HG02678 (cell line): ENCODE measurements at regions not wholly inside any gene's neighbourhood (a gene's known extent, or its start where the extent isn't known, plus 50 kb on each side); places are given as distances from the start of the nearest gene placed in this dataset.
"Not testable (repeated sequence)": the region's sequence is repeated elsewhere in the genome, so short reads cannot be mapped to it uniquely, and the experiment has no call there.

ENCODE experiments used
- ATAC-seq: cut with Tn5 transposase; IDR thresholded peaks from one replicate; pipeline ENCODE4 v1.9.1; 2021; ENCODE audit warnings: mild to moderate bottlenecking, moderate library complexity; ENCODE audit not compliant: unreplicated experiment

DNA sequence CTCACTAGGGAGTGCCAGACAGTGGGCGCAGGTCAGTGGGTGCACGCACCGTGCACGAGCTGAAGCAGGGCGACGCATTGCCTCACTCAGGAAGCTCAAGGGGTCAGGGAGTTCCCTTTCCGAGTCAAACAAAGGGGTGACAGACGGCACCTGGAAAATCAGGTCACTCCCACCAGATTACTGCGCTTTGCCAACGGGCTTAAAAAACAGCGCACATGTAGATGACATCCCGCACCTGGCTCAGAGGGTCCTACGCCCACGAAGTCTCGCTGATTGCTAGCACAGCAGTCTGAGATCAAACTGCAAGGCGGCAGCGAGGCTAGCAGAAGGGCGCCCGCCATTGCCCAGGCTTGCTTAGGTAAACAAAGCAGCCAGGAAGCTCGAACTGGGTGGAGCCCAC is 428.5 kb upstream of the SLC39A10 start:
- not testable (repeated sequence) for ATAC-seq

DNA sequence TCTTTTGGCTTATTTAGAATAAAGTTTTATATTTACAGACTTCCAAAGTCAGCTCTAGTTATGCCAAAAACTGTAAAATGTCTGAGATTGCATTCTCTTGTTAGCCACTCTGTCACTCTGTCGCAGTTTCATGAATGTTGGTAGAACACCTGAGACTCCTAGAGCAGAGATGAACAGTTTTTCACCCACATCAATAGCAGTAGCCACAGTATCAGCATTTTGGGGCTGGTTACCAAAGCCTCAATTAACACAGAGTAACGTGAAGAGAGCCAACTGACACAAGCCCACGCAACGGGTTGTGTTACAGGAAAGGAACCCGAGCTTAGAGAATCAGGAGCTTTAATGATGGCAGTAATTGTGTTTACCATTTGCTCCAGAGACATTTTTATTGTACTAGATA is 443.0 kb upstream of the SLC39A10 start:
- no peak for ATAC-seq

DNA sequence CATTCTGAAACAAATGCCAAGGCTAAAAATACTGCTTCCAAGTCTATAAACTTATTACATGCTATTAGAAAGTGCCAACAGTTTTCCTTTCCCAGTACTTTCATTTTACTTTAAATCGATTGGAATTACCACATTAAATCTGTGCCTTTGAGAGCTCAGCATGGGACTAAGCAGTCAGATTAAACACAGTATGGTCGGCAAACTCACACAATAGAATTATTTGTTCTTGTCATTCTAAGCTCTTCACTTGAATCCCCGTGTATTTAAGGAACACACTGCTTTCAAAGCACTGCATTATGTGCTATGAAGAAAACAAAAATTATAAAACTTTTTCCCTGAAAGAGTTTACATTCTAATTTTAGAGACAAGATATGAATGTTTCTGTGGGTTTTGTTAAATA is 444.4 kb upstream of the SLC39A10 start:
- ATAC-seq, result no peak

DNA sequence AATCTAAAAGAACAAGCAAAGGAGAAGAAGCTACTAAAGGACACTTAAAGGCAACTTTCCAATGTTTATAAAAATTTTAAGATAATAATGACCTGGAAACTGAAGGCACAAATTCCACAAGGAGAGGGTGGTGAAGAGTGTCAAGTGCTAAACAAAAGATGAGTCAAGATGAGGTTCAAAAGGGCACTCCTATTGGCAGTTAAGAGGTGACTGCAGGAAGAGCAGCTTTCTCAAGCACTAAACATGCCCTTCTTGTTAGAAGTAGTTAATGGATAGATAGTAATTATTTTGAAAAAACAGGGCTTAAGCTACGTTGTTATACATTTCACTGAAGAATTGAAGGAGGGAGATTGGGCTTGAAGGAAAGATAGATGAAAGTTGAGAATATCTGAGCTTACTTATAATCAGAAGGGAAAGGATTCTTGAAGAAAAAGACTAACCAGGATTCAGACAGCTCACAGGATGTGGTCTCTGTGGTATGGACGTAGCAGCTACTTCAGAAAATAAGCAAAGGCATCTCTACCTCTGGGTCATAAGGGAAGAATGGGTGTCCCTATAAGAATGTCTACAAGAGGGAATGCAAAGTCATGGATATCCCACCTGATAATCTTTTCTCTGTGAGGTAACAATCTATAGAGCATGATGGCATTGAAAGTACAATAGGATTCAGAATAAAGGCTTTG is 454.7 kb upstream of the SLC39A10 start:
- no peak for ATAC-seq

DNA sequence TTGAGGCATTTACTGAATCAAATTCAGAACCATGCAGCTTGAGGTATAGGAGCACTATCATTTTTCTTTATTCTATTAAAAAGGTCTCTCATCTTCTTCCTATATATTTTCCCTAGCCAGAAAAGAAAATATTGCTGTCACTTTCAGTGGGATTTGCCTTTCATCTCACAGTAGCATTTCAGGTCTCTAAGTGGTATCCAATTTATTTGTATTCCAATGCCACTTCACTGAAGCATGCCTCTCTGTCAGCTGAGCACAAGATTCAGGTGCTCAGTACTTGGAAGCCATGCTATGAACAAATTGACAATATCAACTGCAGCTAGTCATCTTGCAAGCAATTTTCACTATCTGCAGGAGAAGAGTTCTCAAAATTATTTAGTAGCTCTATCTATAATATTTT is 457.2 kb upstream of the SLC39A10 start:
- ATAC-seq, result no peak

DNA sequence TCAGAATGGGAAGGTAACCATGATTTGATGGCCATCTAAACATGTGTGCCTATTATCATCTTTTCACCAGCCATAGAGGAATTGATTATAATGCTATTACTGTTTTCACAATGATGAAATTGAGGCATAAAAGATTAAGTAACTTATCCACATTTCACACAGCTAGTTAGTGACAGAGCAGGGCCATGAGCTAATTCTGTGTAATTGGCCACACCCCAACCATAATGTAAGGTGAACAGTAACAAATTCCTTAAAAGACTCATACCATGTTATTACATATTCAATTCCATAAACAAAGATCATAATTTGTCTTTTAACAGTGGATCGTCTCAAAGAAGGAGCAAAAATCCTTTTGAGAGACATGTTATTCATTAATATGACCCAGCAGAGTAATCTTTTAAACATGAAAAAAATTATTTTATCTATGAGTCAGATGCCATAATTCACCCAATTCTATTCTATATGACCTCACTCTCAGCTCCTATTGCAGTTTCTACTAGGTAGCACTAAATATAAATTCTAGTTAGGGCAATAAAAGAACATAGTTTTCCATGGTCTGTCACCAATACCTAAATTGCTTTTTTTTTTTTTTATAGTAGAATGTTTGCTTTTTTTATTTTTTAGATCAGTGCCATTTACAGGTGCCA is 475.8 kb upstream of the SLC39A10 start:
- ATAC-seq, result no peak

DNA sequence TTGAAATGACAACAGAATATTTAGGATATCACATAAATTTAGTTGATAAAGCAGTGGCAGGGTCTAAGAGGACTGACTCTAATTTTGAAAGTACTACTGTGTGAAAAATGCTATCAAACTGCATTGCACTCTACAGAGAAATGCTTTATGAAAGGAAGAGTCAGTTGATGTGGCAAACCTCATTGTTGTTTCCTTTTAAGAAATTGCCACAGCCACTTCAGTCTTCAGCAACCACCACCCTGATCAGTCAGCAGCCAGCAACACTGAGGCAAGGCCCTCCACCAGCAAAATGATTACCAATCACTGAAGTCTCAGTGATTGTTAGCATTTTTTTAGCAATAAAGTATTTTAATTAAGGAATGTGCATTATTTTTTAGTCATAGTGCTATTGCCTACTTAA is 488.7 kb upstream of the SLC39A10 start:
- no peak for ATAC-seq

DNA sequence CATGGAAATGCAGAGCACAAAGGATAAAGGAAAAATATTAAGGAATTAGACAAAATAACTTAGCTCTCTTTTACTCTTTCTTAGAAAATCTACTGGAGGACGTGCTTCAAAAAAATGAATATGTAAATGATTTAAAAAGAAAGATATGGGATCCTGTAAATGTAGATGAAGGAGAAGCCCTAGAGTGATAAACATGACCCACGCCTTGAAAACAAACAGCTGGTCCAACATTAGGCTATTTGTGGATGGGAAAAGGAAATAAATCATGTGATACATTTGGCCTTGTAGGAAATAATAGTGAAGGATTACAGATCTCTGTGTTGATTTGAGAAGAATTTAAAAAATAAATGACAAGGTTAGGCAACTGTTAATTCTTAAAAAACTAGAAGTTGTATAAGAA is 492.1 kb upstream of the SLC39A10 start:
- ATAC-seq, result no peak

DNA sequence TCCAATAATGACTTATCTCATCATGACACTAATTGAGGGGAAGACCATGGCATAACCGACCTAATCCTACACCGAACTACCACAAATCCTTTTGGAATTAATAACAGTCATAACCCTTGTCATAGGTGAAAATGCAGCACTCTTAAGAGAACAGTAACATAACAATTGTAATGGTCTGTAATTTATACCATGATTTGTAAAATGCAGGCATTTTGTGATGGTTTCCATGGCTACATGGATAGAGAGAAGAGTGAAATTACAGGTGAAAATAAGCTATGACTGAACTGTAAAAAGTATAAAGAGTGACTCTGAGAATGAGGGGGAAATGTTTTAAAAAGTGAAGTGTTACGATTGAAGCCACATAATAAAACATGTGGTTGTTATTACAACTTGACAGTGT is 494.1 kb upstream of the SLC39A10 start:
- ATAC-seq, result no peak

DNA sequence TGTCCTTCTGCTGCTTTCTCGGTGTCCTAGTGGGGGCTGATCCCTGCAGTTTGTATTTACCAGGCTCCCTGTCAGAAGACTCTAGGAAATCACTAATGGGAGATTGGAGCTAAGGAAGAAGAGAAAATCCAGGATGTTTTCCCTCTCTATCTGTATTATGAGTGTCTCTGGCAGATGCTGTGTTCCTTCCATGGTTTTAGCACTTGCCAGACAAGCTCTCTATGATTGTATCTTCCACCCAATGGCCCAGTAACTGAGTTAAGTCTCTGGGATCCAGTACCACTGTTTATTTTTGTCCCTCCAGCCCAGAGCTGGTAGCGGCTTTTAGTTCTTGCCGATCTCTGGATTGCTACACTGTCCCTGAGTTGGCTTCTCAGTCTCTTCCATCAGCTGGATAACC is 494.8 kb upstream of the SLC39A10 start:
- no peak for ATAC-seq

DNA sequence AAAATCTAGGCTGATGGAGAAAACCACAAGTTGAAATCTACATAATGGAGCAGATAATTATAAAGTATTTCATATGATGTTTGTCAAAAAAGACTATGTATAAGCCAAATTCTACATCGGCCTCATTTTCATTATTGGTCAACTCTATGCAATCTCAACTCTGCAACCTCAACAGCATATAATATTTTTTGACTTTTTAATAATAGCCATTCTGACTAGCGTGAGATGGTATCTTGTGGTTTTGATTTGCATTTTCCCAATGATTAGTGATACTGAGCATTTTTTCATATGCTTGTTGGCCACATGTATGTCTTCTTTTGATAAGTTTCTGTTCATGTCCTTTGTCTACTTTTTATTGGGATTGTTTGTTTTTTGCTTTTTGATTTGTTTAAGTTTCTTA is 496.1 kb upstream of the SLC39A10 start:
- ATAC-seq, result no peak

DNA sequence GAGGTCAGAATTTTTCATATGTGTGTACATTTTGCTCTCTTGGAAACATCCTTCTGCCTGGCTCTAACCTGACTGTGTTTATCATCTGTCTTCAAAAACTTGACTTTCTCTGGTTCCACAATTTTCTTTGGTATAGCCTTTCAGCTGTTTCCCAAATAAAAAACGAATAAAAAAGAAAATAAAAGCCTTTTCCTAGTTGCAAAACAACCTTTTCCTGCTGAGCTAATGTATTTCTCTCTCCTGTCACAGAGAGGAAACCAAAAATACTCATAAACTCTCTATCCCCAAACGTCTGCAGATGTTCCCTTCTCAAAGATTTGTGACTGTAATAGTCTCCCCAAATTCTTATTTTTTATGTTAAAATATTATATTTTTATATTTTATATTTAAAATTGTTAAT is 505.3 kb upstream of the SLC39A10 start:
- ATAC-seq, result no peak

DNA sequence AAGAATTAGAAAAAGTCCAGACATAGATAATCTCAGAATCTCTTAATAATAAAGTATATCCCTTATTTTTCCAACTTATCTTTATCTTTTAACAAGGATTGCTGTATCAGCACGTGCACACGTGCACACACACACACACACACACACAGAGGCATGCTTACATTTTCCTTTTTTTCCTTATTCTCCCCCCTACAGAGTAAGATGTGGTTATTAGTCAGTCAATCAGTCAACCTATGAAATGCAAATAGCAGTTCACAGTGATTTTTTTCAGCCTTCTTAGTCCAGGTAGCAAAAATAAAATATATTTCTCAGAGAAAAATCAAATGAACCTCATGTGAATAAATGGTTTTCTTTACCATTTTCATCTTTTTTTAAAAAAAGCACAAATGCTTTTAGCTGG is 506.2 kb upstream of the SLC39A10 start:
- no peak for ATAC-seq

DNA sequence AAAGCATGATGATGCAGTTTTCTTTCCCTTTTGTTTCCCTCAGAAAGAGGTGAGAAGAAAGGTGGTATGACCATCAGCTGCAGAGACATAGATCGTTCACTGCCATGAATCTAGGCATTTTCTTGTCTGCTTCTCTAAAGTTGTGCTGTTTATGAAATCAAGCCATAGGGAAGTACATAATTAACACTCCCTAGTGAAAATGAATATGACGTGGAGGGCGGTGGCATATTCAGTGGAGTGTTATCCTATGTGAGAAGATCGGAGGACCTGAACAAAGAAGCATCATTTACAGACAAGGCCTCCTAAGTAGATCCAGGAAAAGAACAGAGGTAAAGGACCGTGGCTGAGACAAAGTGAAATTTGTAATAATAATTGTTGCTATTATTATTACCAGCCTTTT is 509.0 kb upstream of the SLC39A10 start:
- no peak for ATAC-seq

DNA sequence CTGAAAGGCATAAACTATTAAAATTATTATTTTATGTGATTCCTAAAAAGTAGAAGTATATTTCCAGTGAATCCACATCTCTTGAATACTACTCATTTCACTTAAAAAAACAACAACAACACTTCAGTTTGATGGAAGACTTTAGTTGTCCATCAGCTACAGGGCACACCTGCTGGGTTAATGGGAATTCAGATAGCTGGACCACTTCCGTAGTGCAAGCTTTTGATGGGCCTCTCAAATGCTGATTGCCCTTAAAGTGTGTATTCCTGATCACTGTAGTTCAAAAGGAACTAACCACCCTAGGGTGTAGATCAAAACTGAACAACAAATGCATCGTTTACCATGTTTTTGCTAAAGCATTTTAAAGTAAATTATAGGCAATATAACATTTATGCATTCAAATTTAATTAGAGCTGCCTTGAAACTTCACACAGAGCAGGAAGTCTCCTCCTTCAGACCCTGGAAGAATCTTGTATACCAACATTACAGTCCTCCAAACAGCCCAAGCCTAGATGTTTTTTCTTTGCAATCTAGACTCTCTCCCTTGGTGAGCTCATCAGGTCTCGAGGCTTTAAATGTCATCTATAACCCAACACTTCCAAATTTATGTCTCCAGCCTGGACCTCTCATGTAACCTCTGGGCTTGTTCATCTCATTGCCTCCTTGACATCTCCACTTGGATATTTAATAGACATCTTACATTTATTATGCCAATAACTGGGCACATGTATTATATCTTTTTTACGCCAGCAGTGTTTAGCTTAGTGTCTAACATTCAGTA is 510.1 kb upstream of the SLC39A10 start:
- ATAC-seq, result no peak

DNA sequence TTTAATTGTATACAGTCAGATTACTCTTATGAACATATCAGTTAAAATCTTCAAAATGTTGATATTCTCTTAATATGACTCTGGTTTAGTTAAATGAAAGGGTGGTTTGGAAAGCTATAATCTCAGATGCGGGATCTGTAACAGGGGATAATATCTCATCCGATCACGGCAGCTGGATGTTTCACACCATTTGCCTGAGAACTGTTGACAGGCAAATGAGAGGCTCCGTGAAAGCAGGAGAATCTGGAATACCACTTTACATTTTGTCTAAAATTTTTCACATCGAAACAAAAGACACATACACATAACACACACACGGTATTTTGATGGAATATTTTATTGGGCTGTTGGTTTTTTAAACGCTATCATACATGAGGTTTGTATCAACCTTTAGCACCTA is 518.6 kb upstream of the SLC39A10 start:
- no peak for ATAC-seq

DNA sequence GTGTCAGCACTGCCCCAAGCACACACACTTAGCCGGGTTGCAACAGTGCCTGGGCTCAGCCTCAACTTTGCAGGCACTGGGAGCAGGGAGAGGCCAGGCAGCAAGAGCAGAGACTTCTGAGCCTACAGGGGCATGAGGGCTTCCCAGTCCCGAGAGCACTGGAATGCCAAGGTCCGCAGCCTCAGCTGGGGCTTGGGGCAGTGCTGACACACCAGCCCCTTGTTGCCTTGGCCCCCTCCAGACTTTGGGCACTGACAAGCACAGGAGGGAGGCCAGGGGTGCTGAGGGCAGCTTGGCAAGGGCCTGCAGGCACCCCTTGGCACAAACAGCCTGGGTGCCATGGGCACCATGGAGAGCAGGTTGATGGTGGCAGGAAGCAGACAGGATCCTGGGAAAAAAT is 531.1 kb upstream of the SLC39A10 start:
- ATAC-seq, result not testable (repeated sequence)

DNA sequence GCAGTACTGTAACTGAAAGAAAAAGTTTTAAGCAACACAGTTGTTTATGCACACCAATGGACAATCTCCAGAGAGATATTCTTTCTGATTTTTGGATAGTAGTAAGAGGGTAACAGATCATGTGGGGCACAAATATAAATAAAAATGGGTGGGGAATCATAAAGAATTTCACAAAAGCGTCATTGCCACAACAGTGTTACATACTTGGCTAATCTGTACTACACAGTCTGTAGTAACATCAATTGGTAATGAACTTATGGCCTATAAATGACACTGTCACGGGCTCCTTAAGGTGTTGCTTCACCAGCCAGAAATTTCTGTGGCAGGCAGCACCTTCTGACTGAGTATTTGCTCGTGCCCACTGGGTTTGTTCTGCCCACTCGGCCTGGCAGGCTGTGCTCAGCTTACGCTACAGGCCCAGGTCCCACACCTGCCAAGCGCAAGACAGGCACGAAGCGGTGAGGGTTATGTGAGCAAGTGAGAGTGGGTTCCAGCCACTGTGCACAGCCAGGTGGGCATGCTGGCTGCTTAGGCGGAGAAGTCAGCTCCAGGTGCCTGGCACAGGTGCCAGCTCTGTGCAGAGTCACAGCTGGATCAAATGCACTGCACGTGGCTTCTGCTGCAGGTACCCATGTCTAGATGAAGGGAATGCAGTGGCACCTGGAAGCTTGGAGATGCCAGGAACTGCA is 532.5 kb upstream of the SLC39A10 start:
- no peak for ATAC-seq

DNA sequence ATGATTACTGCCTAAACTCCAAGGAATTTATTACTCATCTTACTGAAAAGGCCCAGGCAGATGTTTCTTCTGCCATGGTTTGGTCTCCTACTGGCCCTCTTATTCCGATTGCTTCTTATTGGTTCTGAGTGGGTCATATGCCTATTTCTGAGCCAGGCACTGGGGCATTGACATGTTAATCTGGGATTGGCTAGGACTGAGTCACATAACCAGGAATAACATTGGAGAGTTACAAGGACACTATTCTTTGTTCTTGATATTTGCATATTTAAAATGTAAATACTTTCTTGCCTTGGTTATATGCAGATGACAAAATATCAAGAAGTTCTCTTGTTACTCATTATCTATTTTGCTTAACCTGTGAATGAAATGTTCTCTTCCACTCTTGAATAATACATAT is 534.4 kb upstream of the SLC39A10 start:
- no peak for ATAC-seq

DNA sequence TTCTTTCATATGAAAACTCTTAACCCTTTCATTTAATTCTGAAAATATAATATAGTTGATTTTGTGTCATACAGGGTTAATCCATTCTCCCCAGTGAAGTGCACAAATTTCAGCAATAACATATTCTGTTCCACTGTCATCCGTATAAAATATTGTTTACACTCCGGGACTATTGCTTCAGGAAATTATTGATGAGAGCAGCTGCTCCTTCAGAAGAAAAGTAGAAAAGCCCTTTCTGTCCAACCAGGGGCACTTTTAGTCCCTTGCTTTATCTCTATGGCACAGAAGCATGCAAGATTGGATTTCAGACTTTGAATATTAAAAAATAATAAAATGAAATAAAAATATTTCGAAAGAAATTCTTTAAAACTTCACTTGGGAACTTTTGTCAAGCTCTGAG is 535.7 kb upstream of the SLC39A10 start:
- ATAC-seq, result no peak

DNA sequence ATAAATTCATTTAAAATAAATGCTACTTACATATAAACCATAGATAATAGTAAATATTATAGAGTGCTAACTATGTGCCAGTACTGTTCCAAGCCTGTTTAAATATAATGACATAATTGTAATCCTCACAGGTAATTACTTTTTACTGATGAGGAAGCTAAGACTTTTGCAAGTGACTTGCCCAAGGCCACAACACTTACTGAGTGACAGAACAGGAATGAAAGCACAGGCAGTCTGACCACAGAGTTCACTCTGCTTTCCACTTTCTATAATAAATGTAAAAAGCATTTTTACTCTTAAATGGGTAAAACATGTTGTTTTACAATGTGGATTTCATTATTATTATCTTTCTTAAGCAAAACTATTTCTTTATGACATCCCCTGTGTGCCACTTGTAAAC is 537.8 kb upstream of the SLC39A10 start:
- no peak for ATAC-seq

DNA sequence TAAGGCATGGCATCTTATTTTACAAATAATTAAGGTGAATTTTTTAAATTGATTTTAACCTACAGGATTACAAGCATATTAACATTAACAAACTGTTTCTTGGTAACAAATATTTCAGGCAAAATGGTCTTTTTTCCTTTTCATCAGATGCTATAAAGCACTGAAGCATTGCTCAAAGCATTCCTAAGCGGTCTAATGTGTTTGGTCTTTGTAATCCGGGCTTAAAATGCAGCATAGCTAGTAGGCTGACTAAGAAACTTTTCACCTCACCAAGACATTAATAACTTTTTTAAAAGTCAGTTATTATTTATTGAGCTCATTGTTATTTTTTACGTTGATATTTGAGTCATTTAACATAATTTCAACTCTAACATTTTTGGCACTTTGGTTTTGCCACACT is 538.8 kb upstream of the SLC39A10 start:
- ATAC-seq, result no peak
